ENCODE measurements at regions not wholly inside any gene's neighbourhood (a gene's known extent, or its start where the extent isn't known, plus 50 kb on each side); places are given as distances from the start of the nearest gene placed in this dataset.

GRCh38 chr12:13326076-13326475 is 129.6 kb downstream of the EMP1 start:
- ATAC-seq (ENCODE audit: low read depth) = no peak
- Histone ChIP-seq H2BK120ac (ENCODE audit: low read depth, low read length) (no peak overlapping the region), H3K56ac (ENCODE audit: extremely low read depth, insufficient read depth, low read length) (no peak overlapping the region), H3K9me1 (ENCODE audit: insufficient read depth, low read length) (no peaks in the 10 kb centered on the region), H3K4me2 (ENCODE audit: low read depth, low read length) (no peak overlapping the region), H2BK15ac (ENCODE audit: low read depth, low read length) (no peak overlapping the region), H2AFZ (replicated peaks; ENCODE audit: low read length, poor library complexity) (no peak overlapping the region), H2AK9ac (replicated peaks; ENCODE audit: low read depth, low read length, poor library complexity) (no peak overlapping the region), H3K27me3 (ENCODE audit: control insufficient read depth, insufficient read depth, low read length) (no peaks in the 10 kb centered on the region), H3K4me1 (ENCODE audit: control insufficient read depth, insufficient read depth, low read length) (no peaks in the 10 kb centered on the region), H4K20me1 (ENCODE audit: insufficient read depth, low read length) (no peaks in the 10 kb centered on the region), H3K27ac (ENCODE audit: insufficient read depth, low read length) (no peak overlapping the region), H3K4ac (ENCODE audit: low read depth, low read length) (no peak overlapping the region), H3K9me3 (ENCODE audit: control insufficient read depth, insufficient read depth, low read length) (no peaks in the 10 kb centered on the region), H3K79me1 (ENCODE audit: low read depth in 1 of 2, low read length in 2 of 2) (no peaks in the 10 kb centered on the region), H4K5ac (ENCODE audit: low read depth, low read length) (no peak overlapping the region), H2BK5ac (ENCODE audit: low read depth, low read length, poor library complexity, severe bottlenecking) (no peak overlapping the region), H3K36me3 (ENCODE audit: control insufficient read depth, insufficient read depth, low read length) (no peaks in the 10 kb centered on the region), H2AK5ac (ENCODE audit: low read depth, low read length) (no peak overlapping the region), H3K4me3 (ENCODE audit: insufficient read depth, low read depth, low read length) (no peak overlapping the region), H3K18ac (ENCODE audit: low read depth, low read length) (no peak overlapping the region), H4K91ac (ENCODE audit: insufficient read depth, low read depth, low read length) (no peak overlapping the region), H3K9ac (ENCODE audit: low read depth, low read length) (no peak overlapping the region), H3K14ac (replicated peaks; ENCODE audit: low read depth, low read length) (no peak overlapping the region), H2BK20ac (ENCODE audit: low read depth, low read length) (no peak overlapping the region), H4K8ac (ENCODE audit: low read depth in 2 of 2, low read length in 2 of 2) (no peak overlapping the region), H3K23ac (ENCODE audit: low read depth, low read length) (no peak overlapping the region)
- WGBS, 2 experiments (ENCODE audit: extremely low coverage in 2 of 2, insufficient read length in 1 of 2) = no CpG with 5 or more reads among the region's 4 CpGs
- ChIA-PET CTCF (no interaction called here), POLR2A (ENCODE audit: unreplicated experiment) (no interaction called here)
- in situ Hi-C loops (cut with MboI; ENCODE audit: low sequenced_read_pairs) = no loop called here
- no peak for DNase-seq
- intact Hi-C loops (cut with micrococcal nuclease) = no loop called here
- BruUV-seq (replicated peaks) = no TSS peak
- dilution Hi-C loops (cut with HindIII; ENCODE audit: low sequenced_read_pairs, unreplicated experiment) = no loop called here
- TF ChIP-seq MXI1 (IDR thresholded peaks at IDR 0.05; ENCODE audit: borderline replicate concordance, low read depth, low read length) (no peak), RAD21 (IDR thresholded peaks at IDR 0.05; ENCODE audit: low read length) (no peak), POLR2A (IDR thresholded peaks at IDR 0.05; ENCODE audit: low read depth, low read length) (no peak), FOS (IDR thresholded peaks at IDR 0.05; ENCODE audit: low read depth, low read length) (no peak), CEBPB (IDR thresholded peaks at IDR 0.05; ENCODE audit: low read depth, low read length) (no peak), NFE2L2 (IDR thresholded peaks at IDR 0.05; ENCODE audit: low read depth, low read length) (no peak), RCOR1 (IDR thresholded peaks at IDR 0.05; ENCODE audit: insufficient replicate concordance, low read length) (no peak), SMC3 (IDR thresholded peaks at IDR 0.05; ENCODE audit: low read depth, low read length) (no peak), MAZ (IDR thresholded peaks at IDR 0.05; ENCODE audit: borderline replicate concordance, low read depth, low read length) (no peak), USF2 (IDR thresholded peaks at IDR 0.05; ENCODE audit: low read depth, low read length) (no peak), RFX5 (IDR thresholded peaks at IDR 0.05; ENCODE audit: low read depth, low read length) (no peak), MAFK (IDR thresholded peaks at IDR 0.05; ENCODE audit: low read depth, low read length) (no peak), CTCF (conservative IDR thresholded peaks at IDR 0.05; ENCODE audit: low read depth, low read length) (no peak), BHLHE40 (IDR thresholded peaks at IDR 0.05; ENCODE audit: low read depth, low read length) (no peak), CHD1 (IDR thresholded peaks at IDR 0.05; ENCODE audit: low read depth, low read length) (no peak), ELK1 (IDR thresholded peaks at IDR 0.05; ENCODE audit: borderline replicate concordance, low read depth, low read length) (no peak)

Measured in IMR-90 (cell line).